Loucy (cell line): ENCODE measurements at regions not wholly inside any gene's neighbourhood (a gene's known extent, or its start where the extent isn't known, plus 50 kb on each side); places are given as distances from the start of the nearest gene placed in this dataset.
"Not testable (repeated sequence)": the region's sequence is repeated elsewhere in the genome, so short reads cannot be mapped to it uniquely, and the experiment has no call there.

Experiments used
- EZH2phosphoT487 ChIP-seq: fragments of 200-600 bp; IDR thresholded peaks from 2 replicates; pipeline ENCODE4 v1.6.1; 2018; ENCODE audit warnings: antibody characterized with exemption, mild to moderate bottlenecking, moderate library complexity, borderline replicate concordance
- TF ChIP-seq, protein P1 (sequence below): fragments of 200-600 bp; sonication (generic); conservative IDR thresholded peaks from 2 replicates; pipeline ENCODE4 v1.5.1; 2014; ENCODE audit warnings: mild to moderate bottlenecking, antibody characterized with exemption, low read length

DNA sequence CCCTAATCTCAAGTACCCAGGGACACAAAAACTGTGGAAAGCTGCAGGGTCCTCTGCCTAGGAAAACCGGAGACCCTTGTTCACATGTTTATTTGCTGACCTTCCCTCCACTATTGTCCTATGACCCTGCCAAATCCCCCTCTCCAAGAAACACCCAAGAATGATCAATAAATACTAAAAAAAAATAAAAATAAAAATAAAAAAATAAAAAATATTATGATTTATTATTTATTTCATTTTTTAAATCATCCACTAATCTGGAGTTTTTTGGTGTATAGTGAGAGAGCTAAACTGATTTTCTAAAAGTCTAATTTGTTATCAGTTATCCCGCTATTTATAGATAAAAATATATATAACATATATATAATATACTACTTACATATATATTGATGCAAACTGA, 360.6 kb downstream of the ZBBX start:
- TF ChIP-seq, protein P1, sequence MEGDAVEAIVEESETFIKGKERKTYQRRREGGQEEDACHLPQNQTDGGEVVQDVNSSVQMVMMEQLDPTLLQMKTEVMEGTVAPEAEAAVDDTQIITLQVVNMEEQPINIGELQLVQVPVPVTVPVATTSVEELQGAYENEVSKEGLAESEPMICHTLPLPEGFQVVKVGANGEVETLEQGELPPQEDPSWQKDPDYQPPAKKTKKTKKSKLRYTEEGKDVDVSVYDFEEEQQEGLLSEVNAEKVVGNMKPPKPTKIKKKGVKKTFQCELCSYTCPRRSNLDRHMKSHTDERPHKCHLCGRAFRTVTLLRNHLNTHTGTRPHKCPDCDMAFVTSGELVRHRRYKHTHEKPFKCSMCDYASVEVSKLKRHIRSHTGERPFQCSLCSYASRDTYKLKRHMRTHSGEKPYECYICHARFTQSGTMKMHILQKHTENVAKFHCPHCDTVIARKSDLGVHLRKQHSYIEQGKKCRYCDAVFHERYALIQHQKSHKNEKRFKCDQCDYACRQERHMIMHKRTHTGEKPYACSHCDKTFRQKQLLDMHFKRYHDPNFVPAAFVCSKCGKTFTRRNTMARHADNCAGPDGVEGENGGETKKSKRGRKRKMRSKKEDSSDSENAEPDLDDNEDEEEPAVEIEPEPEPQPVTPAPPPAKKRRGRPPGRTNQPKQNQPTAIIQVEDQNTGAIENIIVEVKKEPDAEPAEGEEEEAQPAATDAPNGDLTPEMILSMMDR = not testable (repeated sequence)
- TF ChIP-seq EZH2phosphoT487 = not testable (repeated sequence)
